Nephron progenitor cell (in vitro differentiated cells): ENCODE measurements at regions not wholly inside any gene's neighbourhood (a gene's known extent, or its start where the extent isn't known, plus 50 kb on each side); places are given as distances from the start of the nearest gene placed in this dataset.

Experiments used
- DNase-seq: peaks from one replicate; pipeline ENCODE4 v3.0.0; 2021
- H3K27ac Mint-ChIP-seq: 2 replicates; pipeline ENCODE4 v1.8.0; 2021; ENCODE audit warnings: mild to moderate bottlenecking, moderate library complexity, mixed read lengths
- H3K27me3 Mint-ChIP-seq: 2 replicates; pipeline ENCODE4 v1.8.0; 2021; ENCODE audit warnings: mild to moderate bottlenecking, low read depth, mixed read lengths; ENCODE audit not compliant: poor library complexity
- H3K36me3 Mint-ChIP-seq: 2 replicates; pipeline ENCODE4 v1.8.0; 2021; ENCODE audit warnings: low read depth, mixed read lengths
- H3K4me1 Mint-ChIP-seq: 2 replicates; pipeline ENCODE4 v1.8.0; 2021; ENCODE audit warnings: mixed read lengths
- H3K4me3 Mint-ChIP-seq: 2 replicates; pipeline ENCODE4 v1.8.0; 2021; ENCODE audit warnings: mild to moderate bottlenecking, moderate library complexity, mixed read lengths
- H3K9me3 Mint-ChIP-seq: 2 replicates; pipeline ENCODE4 v1.8.0; 2021; ENCODE audit warnings: mild to moderate bottlenecking, moderate library complexity, mixed read lengths
- TF ChIP-seq, protein P1 (sequence below): fragments of 200-600 bp; sonication (generic); IDR thresholded peaks from 2 replicates; pipeline ENCODE4 v1.5.0; 2021; ENCODE audit warnings: antibody characterized with exemption

DNA sequence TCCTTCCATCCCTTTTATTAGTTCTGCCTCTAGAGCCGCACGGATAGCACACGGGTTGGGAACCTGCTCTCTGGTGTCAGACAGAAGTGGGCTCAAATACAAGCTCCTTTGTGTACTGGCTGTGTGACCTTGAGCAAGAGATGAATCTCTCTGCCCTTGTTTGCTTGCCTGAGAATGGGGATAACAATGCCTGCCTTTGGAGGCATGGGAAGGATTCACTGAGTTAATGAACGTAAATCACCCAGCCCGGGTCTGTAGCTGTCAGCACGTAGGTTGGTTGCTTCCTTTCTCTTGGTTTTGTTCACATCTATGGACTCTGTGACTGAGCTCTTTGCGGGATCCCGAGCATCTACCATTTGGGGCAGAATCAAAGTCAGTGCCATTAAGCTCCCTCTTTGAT is 79.3 kb upstream of the NRXN3 start:
- Mint-ChIP-seq H3K27me3 (peaks cover 4% of the 10 kb centered on the region), H3K4me1 (peaks cover 29% of the 10 kb centered on the region), H3K36me3 (no peaks in the 10 kb centered on the region), H3K4me3 (no peak overlapping the region), H3K9me3 (no peaks in the 10 kb centered on the region), H3K27ac (no peak overlapping the region)
- TF ChIP-seq, protein P1, sequence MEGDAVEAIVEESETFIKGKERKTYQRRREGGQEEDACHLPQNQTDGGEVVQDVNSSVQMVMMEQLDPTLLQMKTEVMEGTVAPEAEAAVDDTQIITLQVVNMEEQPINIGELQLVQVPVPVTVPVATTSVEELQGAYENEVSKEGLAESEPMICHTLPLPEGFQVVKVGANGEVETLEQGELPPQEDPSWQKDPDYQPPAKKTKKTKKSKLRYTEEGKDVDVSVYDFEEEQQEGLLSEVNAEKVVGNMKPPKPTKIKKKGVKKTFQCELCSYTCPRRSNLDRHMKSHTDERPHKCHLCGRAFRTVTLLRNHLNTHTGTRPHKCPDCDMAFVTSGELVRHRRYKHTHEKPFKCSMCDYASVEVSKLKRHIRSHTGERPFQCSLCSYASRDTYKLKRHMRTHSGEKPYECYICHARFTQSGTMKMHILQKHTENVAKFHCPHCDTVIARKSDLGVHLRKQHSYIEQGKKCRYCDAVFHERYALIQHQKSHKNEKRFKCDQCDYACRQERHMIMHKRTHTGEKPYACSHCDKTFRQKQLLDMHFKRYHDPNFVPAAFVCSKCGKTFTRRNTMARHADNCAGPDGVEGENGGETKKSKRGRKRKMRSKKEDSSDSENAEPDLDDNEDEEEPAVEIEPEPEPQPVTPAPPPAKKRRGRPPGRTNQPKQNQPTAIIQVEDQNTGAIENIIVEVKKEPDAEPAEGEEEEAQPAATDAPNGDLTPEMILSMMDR, result no peak
- DNase-seq, result no peak

DNA sequence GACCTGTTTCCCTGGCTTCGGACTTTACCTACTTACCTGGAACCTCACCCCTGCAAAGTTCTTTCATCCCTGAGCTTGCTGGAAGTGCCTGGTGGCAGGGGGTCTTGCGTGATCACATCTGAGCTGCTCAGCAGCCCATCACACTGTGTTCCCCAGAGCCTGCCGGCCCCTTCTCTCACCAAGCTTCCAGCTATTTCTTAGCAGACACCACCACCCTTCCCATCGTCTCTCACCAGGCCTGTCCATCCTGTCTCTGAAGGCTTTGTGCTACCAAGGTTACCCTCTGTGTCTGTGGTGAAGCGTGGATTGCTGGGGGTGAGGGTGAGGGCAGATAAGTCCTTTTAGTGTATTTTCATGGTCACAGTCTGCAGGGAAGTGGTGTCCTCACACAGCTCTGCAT is 78.8 kb upstream of the NRXN3 start:
- Mint-ChIP-seq H3K27ac (no peak overlapping the region), H3K9me3 (no peaks in the 10 kb centered on the region), H3K4me3 (no peak overlapping the region), H3K4me1 (peaks cover 26% of the 10 kb centered on the region), H3K36me3 (no peaks in the 10 kb centered on the region), H3K27me3 (peaks cover under 1% of the 10 kb centered on the region)
- no peak for DNase-seq
- TF ChIP-seq, protein P1, result no peak

GRCh38 chr14:78092040-78092439 is 78.1 kb upstream of the NRXN3 start:
- DNase-seq, result no peak
- Mint-ChIP-seq H3K4me3 (no peak overlapping the region), H3K4me1 (peaks cover 24% of the 10 kb centered on the region), H3K36me3 (no peaks in the 10 kb centered on the region), H3K9me3 (no peaks in the 10 kb centered on the region), H3K27ac (peak overlapping the region; percentile 70), H3K27me3 (no peaks in the 10 kb centered on the region)
- TF ChIP-seq, protein P1, result no peak

DNA sequence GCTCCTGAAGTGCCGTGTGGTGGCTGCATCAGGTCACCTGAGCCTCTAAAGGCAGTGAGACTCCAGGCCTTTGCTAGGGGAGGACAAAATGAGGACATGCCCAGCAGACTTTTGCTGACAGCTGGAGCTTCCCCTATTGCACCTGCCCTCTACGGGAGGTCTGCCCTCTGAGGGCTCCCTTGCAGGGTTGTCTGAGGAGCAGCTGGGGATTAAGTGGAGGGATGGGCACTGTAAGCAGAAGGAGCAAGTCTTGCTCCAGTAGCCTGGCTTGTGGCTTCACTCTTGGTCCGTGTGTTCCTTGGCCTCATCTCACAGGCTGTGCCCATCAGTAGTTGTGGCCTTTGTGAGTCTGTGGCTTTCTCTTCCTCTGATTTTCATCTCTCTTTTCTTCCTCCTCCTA is 66.9 kb upstream of the NRXN3 start:
- no peaks in the 10 kb centered on the region for H3K9me3 Mint-ChIP-seq
- TF ChIP-seq, protein P1, result no peak
- no peak overlapping the region for H3K4me3 Mint-ChIP-seq
- H3K27ac Mint-ChIP-seq, result no peak overlapping the region
- DNase-seq, result no peak
- no peaks in the 10 kb centered on the region for H3K4me1 Mint-ChIP-seq
- H3K27me3 Mint-ChIP-seq, result peaks cover 22% of the 10 kb centered on the region
- H3K36me3 Mint-ChIP-seq, result no peaks in the 10 kb centered on the region

- no peaks in the 10 kb centered on the region for H3K36me3 Mint-ChIP-seq
- H3K9me3 Mint-ChIP-seq, result no peaks in the 10 kb centered on the region
- H3K4me3 Mint-ChIP-seq, result no peak overlapping the region
- H3K27ac Mint-ChIP-seq, result no peak overlapping the region
- peaks cover 24% of the 10 kb centered on the region for H3K27me3 Mint-ChIP-seq
- TF ChIP-seq, protein P1, result no peak
- no peak for DNase-seq
- no peaks in the 10 kb centered on the region for H3K4me1 Mint-ChIP-seq
These were observed 66.0 kb upstream of the NRXN3 start for GRCh38 chr14:78104160-78104559.

- TF ChIP-seq, protein P1, result no peak
- Mint-ChIP-seq H3K27ac (no peak overlapping the region), H3K27me3 (peaks cover 24% of the 10 kb centered on the region), H3K9me3 (no peaks in the 10 kb centered on the region), H3K4me1 (no peaks in the 10 kb centered on the region), H3K4me3 (no peak overlapping the region), H3K36me3 (no peaks in the 10 kb centered on the region)
- DNase-seq, result no peak
These were observed 65.5 kb upstream of the NRXN3 start for GRCh38 chr14:78104655-78105054.
